ENCODE measurements at regions not wholly inside any gene's neighbourhood (a gene's known extent, or its start where the extent isn't known, plus 50 kb on each side); places are given as distances from the start of the nearest gene placed in this dataset.
"Not testable (repeated sequence)": the region's sequence is repeated elsewhere in the genome, so short reads cannot be mapped to it uniquely, and the experiment has no call there.

GRCh38 chr16:6726621-6727020, 606.0 kb upstream of the RBFOX1 start:
- no peak overlapping the region for H3K27ac ChIP-seq (ENCODE audit: low read length)
- H3F3A ChIP-seq (ENCODE audit: low read length, unreplicated experiment), result no peaks in the 10 kb centered on the region
- no peaks in the 10 kb centered on the region for H3K36me3 ChIP-seq (ENCODE audit: low read depth, low read length)
- TF ChIP-seq, protein P1, sequence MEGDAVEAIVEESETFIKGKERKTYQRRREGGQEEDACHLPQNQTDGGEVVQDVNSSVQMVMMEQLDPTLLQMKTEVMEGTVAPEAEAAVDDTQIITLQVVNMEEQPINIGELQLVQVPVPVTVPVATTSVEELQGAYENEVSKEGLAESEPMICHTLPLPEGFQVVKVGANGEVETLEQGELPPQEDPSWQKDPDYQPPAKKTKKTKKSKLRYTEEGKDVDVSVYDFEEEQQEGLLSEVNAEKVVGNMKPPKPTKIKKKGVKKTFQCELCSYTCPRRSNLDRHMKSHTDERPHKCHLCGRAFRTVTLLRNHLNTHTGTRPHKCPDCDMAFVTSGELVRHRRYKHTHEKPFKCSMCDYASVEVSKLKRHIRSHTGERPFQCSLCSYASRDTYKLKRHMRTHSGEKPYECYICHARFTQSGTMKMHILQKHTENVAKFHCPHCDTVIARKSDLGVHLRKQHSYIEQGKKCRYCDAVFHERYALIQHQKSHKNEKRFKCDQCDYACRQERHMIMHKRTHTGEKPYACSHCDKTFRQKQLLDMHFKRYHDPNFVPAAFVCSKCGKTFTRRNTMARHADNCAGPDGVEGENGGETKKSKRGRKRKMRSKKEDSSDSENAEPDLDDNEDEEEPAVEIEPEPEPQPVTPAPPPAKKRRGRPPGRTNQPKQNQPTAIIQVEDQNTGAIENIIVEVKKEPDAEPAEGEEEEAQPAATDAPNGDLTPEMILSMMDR (conservative IDR thresholded peaks at IDR 0.05; ENCODE audit: low read depth, low read length), result no peak
- no peak for TF ChIP-seq EZH2 (IDR thresholded peaks at IDR 0.05; ENCODE audit: low read length, unreplicated experiment)
- TF ChIP-seq EZH2phosphoT487 (IDR thresholded peaks at IDR 0.05; ENCODE audit: borderline replicate concordance, low read length), result no peak
- no peaks in the 10 kb centered on the region for H4K20me1 ChIP-seq (ENCODE audit: low read length)
- intact Hi-C loops (cut with micrococcal nuclease), result no loop called here
- ChIA-PET CTCF (no interaction called here), POLR2A (ENCODE audit: unreplicated experiment) (no interaction called here)
- no peaks in the 10 kb centered on the region for H3K4me1 ChIP-seq (ENCODE audit: insufficient read depth, low read length)
- H3K4me2 ChIP-seq (ENCODE audit: low read length), result no peak overlapping the region
- H3K79me2 ChIP-seq (ENCODE audit: low read length), result no peaks in the 10 kb centered on the region
- H3K9me3 ChIP-seq (ENCODE audit: low read length), result no peaks in the 10 kb centered on the region
- DNase-seq, result no peak
- H2AFZ ChIP-seq (ENCODE audit: low read length), result no peak overlapping the region
- no peak for ATAC-seq
- no TSS peak for BruUV-seq (replicated peaks)
- H3K4me3 ChIP-seq (ENCODE audit: low read length), result no peak overlapping the region
- no peak overlapping the region for H3K9ac ChIP-seq (ENCODE audit: low read length)
- no peaks in the 10 kb centered on the region for H3K27me3 ChIP-seq (ENCODE audit: low read length)
- no peaks in the 10 kb centered on the region for H3K9me2 ChIP-seq (replicated peaks; ENCODE audit: low read length)

DNA sequence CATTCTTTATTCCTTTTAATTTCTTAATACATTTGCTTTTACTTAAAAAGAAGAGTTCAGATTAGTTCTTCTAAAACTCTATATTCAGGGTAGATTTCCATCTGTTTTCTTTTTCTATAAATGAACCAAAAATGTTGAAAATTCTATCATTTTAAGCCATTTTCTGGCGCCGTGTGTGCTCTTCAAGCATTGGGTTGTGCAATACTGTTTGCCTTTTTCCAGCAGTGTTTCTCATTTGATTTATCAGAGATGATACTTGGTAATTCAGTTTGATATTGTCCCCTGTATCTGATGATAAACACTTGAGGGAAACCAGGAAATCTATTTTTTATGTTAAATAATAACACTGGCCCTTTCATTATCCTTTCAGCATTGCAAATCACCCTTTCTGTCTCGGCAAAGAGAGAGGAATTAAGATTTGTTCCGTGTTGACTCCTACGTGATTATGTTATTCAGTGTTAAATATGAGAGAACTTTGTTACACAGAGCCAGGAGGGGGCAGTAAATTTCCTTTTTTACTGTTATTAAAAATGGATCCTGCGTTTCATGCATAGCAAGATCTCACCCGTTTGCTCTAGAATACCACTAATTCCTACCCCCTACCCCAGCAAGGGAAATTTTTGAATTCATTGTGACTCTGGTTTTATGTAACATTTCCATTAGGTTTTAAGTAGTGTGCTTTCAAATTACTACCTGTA, 606.9 kb upstream of the RBFOX1 start:
- H3K4me2 ChIP-seq (ENCODE audit: low read length), result no peak overlapping the region
- no peak for ATAC-seq
- DNase-seq, result peak; percentile 1
- no peaks in the 10 kb centered on the region for H3K27me3 ChIP-seq (ENCODE audit: low read length)
- no peak overlapping the region for H3K9ac ChIP-seq (ENCODE audit: low read length)
- no peak overlapping the region for H3K4me3 ChIP-seq (ENCODE audit: low read length)
- intact Hi-C loops (cut with micrococcal nuclease), result no loop called here
- H3K4me1 ChIP-seq (ENCODE audit: insufficient read depth, low read length), result no peaks in the 10 kb centered on the region
- no peaks in the 10 kb centered on the region for H3K9me3 ChIP-seq (ENCODE audit: low read length)
- CTCF ChIA-PET, result no interaction called here
- POLR2A ChIA-PET (ENCODE audit: unreplicated experiment), result no interaction called here
- no peaks in the 10 kb centered on the region for H3K79me2 ChIP-seq (ENCODE audit: low read length)
- no peaks in the 10 kb centered on the region for H3K36me3 ChIP-seq (ENCODE audit: low read depth, low read length)
- TF ChIP-seq, protein P1 (conservative IDR thresholded peaks at IDR 0.05; ENCODE audit: low read depth, low read length), result peak; percentile 16; the same call in 1 of the 2 replicates
- TF ChIP-seq EZH2 (IDR thresholded peaks at IDR 0.05; ENCODE audit: low read length, unreplicated experiment), result no peak
- no peaks in the 10 kb centered on the region for H4K20me1 ChIP-seq (ENCODE audit: low read length)
- no peaks in the 10 kb centered on the region for H3K9me2 ChIP-seq (replicated peaks; ENCODE audit: low read length)
- no peaks in the 10 kb centered on the region for H3F3A ChIP-seq (ENCODE audit: low read length, unreplicated experiment)
- H3K27ac ChIP-seq (ENCODE audit: low read length), result no peak overlapping the region
- BruUV-seq (replicated peaks), result no TSS peak
- no peak overlapping the region for H2AFZ ChIP-seq (ENCODE audit: low read length)

DNA sequence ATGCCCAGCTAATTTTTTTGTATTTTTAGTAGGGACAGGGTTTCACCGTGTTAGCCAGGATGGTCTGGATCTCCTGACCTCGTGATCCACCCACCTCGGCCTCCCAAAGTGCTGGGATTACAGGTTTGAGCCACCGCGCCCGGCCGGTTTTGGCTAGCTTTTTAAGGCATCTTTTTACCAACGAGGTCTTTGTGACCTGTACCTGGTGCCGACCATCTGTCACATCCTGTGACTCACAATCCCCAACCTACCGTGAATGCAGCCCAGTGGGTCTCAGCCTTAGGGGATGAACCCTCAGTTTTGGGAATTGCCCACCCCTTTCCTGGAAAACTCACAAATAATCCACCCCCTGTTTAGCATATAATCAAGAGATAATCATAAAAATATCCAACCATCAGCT, 607.4 kb upstream of the RBFOX1 start:
- H3K4me1 ChIP-seq (ENCODE audit: insufficient read depth, low read length); H3K9me2 ChIP-seq (replicated peaks; ENCODE audit: low read length); H3K27me3 ChIP-seq (ENCODE audit: low read length); DNase-seq; H3K79me2 ChIP-seq (ENCODE audit: low read length); H3K9ac ChIP-seq (ENCODE audit: low read length); H3F3A ChIP-seq (ENCODE audit: low read length, unreplicated experiment); H4K20me1 ChIP-seq (ENCODE audit: low read length); CTCF ChIA-PET; ATAC-seq; POLR2A ChIA-PET (ENCODE audit: unreplicated experiment); H3K4me3 ChIP-seq (ENCODE audit: low read length); H3K27ac ChIP-seq (ENCODE audit: low read length); H3K36me3 ChIP-seq (ENCODE audit: low read depth, low read length); H3K9me3 ChIP-seq (ENCODE audit: low read length); H3K4me2 ChIP-seq (ENCODE audit: low read length); intact Hi-C loops (cut with micrococcal nuclease); BruUV-seq (replicated peaks); H2AFZ ChIP-seq (ENCODE audit: low read length): not testable (repeated sequence)
